WTC11 (cell line): ENCODE measurements at regions not wholly inside any gene's neighbourhood (a gene's known extent, or its start where the extent isn't known, plus 50 kb on each side); places are given as distances from the start of the nearest gene placed in this dataset.
A peak's percentile ranks its signal among the peaks of the same experiment; 100 is the strongest.

Source experiments
- ATAC-seq: fragments of 200-7000 bp; cut with Tn5 transposase; 2 replicates; pipeline ENCODE4 v1.10.0; 2021; ENCODE audit warnings: mild to moderate bottlenecking, moderate library complexity
- CTCF ChIA-PET: fragments of 300-600 bp; sonication (Branson Sonifier 250); formaldehyde crosslinking; loops from one replicate; lab custom pipeline; 2021; ENCODE audit warnings: antibody characterized with exemption; lab: Charles Lee
- POLR2A ChIA-PET: fragments of 350-600 bp; sonication (Branson Sonifier 250); formaldehyde crosslinking; loops from one replicate; lab custom pipeline; 2021; ENCODE audit warnings: antibody characterized with exemption; lab: Charles Lee
- DNase-seq: peaks from one replicate; pipeline ENCODE4 v3.0.0; 2021; ENCODE audit warnings: low spot score
- H3K27ac Mint-ChIP-seq: 2 replicates; pipeline ENCODE4 v1.8.0; 2021; ENCODE audit warnings: mixed read lengths
- H3K27me3 Mint-ChIP-seq: 2 replicates; pipeline ENCODE4 v1.8.0; 2021; ENCODE audit warnings: low read depth, mild to moderate bottlenecking, moderate library complexity, mixed read lengths
- H3K36me3 Mint-ChIP-seq: 2 replicates; pipeline ENCODE4 v1.8.0; 2021; ENCODE audit warnings: mixed read lengths
- H3K4me1 Mint-ChIP-seq: 2 replicates; pipeline ENCODE4 v1.8.0; 2022; ENCODE audit warnings: mixed read lengths
- H3K4me3 Mint-ChIP-seq: 2 replicates; pipeline ENCODE4 v1.8.0; 2021; ENCODE audit warnings: mild to moderate bottlenecking, moderate library complexity, mixed read lengths
- H3K9me3 Mint-ChIP-seq: 2 replicates; pipeline ENCODE4 v1.8.0; 2021; ENCODE audit warnings: mixed read lengths
- ATF1 ChIP-seq: sonication (generic); formaldehyde crosslinking; IDR thresholded peaks from 2 replicates; pipeline ENCODE4 v1.8.1; 2023; ENCODE audit warnings: mild to moderate bottlenecking, moderate library complexity, missing genetic modification reagents
- ATF3 ChIP-seq: sonication (generic); formaldehyde crosslinking; conservative IDR thresholded peaks from 2 replicates; pipeline ENCODE4 v1.8.1; 2022; ENCODE audit warnings: mild to moderate bottlenecking, missing genetic modification reagents
- CDX4 ChIP-seq: fragments of 250-450 bp; sonication (Bioruptor Pico); IDR thresholded peaks from 2 replicates; pipeline ENCODE4 v1.9.0; 2021; ENCODE audit warnings: moderate library complexity, mild to moderate bottlenecking, inconsistent platforms, borderline replicate concordance
- CREM ChIP-seq: sonication (generic); formaldehyde crosslinking; IDR thresholded peaks from 2 replicates; pipeline ENCODE4 v1.8.1; 2022; ENCODE audit warnings: mild to moderate bottlenecking, missing genetic modification reagents, moderate library complexity
- ESRRA ChIP-seq: sonication (generic); formaldehyde crosslinking; IDR thresholded peaks from 2 replicates; pipeline ENCODE4 v1.8.1; 2022; ENCODE audit warnings: mild to moderate bottlenecking, missing genetic modification reagents, borderline replicate concordance
- FOXP4 ChIP-seq: sonication (generic); formaldehyde crosslinking; IDR thresholded peaks from 2 replicates; pipeline ENCODE4 v1.8.0; 2022; ENCODE audit warnings: mild to moderate bottlenecking, missing genetic modification reagents
- NFATC4 ChIP-seq: fragments of 250-450 bp; sonication (Bioruptor Pico); IDR thresholded peaks from 2 replicates; pipeline ENCODE4 v1.9.0; 2021; ENCODE audit warnings: mild to moderate bottlenecking
- NFE2L1 ChIP-seq: sonication (generic); formaldehyde crosslinking; IDR thresholded peaks from 2 replicates; pipeline ENCODE4 v1.8.1; 2023; ENCODE audit warnings: missing genetic modification reagents
- SMAD3 ChIP-seq: sonication (generic); formaldehyde crosslinking; IDR thresholded peaks from 2 replicates; pipeline ENCODE4 v1.8.0; 2022; ENCODE audit warnings: missing genetic modification reagents, mild to moderate bottlenecking, borderline replicate concordance
- SMAD4 ChIP-seq: sonication (generic); formaldehyde crosslinking; IDR thresholded peaks from 2 replicates; pipeline ENCODE4 v1.8.0; 2022; ENCODE audit warnings: mild to moderate bottlenecking, missing genetic modification reagents
- SOX15 ChIP-seq: fragments of 250-450 bp; sonication (Bioruptor Pico); IDR thresholded peaks from 2 replicates; pipeline ENCODE4 v1.9.0; 2021; ENCODE audit warnings: mild to moderate bottlenecking
- TP53 ChIP-seq: sonication (generic); formaldehyde crosslinking; IDR thresholded peaks from 2 replicates; pipeline ENCODE4 v1.8.1; 2023; ENCODE audit warnings: mild to moderate bottlenecking, missing genetic modification reagents
- ZNF281 ChIP-seq: sonication (generic); formaldehyde crosslinking; IDR thresholded peaks from 2 replicates; pipeline ENCODE4 v1.8.0; 2023; ENCODE audit warnings: mild to moderate bottlenecking, missing genetic modification reagents
- ZSCAN18 ChIP-seq: fragments of 250-450 bp; sonication (Bioruptor Pico); IDR thresholded peaks from 2 replicates; pipeline ENCODE4 v2.1.2; 2022; ENCODE audit warnings: mild to moderate bottlenecking, moderate library complexity
- TF ChIP-seq, protein P1 (sequence below): sonication (generic); formaldehyde crosslinking; IDR thresholded peaks from 2 replicates; pipeline ENCODE4 v1.8.0; 2023; ENCODE audit warnings: missing genetic modification reagents, mild to moderate bottlenecking, borderline replicate concordance

DNA sequence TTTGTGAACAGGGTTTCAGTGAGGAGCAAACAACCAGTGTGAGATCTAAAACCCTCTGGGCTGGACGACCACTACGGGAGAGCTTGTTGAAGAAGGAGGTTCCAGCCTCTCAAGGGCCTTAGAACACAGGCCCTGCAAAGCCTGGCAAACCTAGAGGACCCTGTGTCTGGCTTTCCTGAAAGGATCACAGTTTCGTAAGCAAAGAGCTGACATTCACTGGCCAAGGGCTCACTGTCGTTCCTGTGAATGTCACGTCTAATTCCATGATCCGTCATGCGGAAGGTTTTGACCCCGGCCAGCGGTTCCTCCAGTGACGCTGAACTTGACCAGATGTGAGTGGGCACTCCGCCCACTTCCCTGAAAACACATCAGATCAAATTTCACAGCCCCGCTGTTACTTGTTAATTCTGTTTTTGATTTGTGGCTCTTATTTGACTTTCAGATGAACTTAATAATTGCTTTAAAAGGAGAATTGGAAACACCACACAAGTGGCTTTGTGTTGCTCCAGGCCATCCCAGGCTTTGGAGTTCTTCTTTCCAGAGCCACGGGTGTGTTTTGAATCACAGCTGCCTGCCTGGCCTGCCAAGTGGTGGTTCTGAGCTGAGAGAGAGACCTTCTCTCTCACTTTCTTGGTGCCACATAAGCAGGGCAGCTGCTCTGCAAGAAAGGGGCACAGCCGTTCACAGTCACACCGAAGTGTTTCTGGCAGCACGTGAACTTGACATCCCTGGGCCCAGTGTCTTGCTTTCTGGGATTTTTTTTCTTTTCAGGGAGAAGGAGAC lies 308.4 kb downstream of the NDUFA10 start:
- TF ChIP-seq TP53 (CRISPR knock-in tag) (no peak), ATF1 (CRISPR knock-in tag) (no peak)
- Mint-ChIP-seq H3K27ac (no peak overlapping the region; the same call in 1 of the 2 replicates), H3K4me1 (0 out of 2 replicates have a peak, but pooled peaks cover 4% of the 10 kb centered on the region), H3K27me3 (peaks cover 2% of the 10 kb centered on the region; the same call in 1 of the 2 replicates), H3K4me3 (no peak overlapping the region), H3K36me3 (peaks cover 8% of the 10 kb centered on the region), H3K9me3 (peaks cover 28% of the 10 kb centered on the region)
- ChIA-PET CTCF (no interaction called here), POLR2A (no interaction called here)
- DNase-seq (no peak), ATAC-seq (no peak)

GRCh38 chr2:239716009-239716408 lies 309.1 kb downstream of the NDUFA10 start:
- H3K27ac Mint-ChIP-seq: peak overlapping the region; percentile 3
- no peak overlapping the region for H3K4me3 Mint-ChIP-seq
- ATAC-seq (no peak), DNase-seq (no peak)
- CTCF ChIA-PET: no interaction called here
- TF ChIP-seq FOXP4 (CRISPR knock-in tag) (no peak), SMAD3 (no peak), CREM (CRISPR knock-in tag) (no peak), ESRRA (CRISPR knock-in tag) (no peak)
- 0 out of 2 replicates have a peak, but pooled peaks cover 5% of the 10 kb centered on the region for H3K4me1 Mint-ChIP-seq
- H3K9me3 Mint-ChIP-seq: peaks cover 34% of the 10 kb centered on the region
- H3K27me3 Mint-ChIP-seq: peaks cover 2% of the 10 kb centered on the region; the same call in 1 of the 2 replicates
- H3K36me3 Mint-ChIP-seq: peaks cover 8% of the 10 kb centered on the region
- POLR2A ChIA-PET: no interaction called here

DNA sequence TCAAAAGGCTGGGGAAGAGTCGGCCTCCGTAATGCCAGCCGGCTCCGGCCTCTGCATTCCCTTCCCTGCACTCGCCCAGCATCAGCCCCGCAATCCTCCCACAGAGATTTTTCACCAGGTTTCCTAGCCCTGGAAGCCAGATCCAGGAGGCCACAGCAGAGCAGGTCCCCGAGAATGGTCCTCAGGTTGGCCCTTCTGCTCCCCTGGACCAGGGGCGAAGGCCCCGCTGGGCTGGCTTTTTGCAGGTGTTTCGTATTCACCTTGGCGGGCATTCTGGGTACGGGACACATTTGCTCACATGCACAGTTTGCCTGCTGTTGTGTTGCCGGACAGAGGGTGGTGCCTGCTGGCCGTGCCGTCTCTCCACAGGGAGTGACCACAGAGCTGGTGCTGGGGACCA lies 309.5 kb downstream of the NDUFA10 start:
- Mint-ChIP-seq H3K4me3 (no peak overlapping the region), H3K27me3 (peaks cover 2% of the 10 kb centered on the region; the same call in 1 of the 2 replicates), H3K9me3 (peaks cover 38% of the 10 kb centered on the region), H3K36me3 (peaks cover 8% of the 10 kb centered on the region), H3K4me1 (0 out of 2 replicates have a peak, but pooled peaks cover 6% of the 10 kb centered on the region), H3K27ac (no peak overlapping the region)
- ChIA-PET CTCF (no interaction called here), POLR2A (no interaction called here)
- no peak for DNase-seq
- no peak for TF ChIP-seq ZSCAN18 (CRISPR knock-in tag)
- no peak for TF ChIP-seq SMAD3
- TF ChIP-seq SMAD4 (CRISPR knock-in tag): no peak
- ATAC-seq: no peak

DNA sequence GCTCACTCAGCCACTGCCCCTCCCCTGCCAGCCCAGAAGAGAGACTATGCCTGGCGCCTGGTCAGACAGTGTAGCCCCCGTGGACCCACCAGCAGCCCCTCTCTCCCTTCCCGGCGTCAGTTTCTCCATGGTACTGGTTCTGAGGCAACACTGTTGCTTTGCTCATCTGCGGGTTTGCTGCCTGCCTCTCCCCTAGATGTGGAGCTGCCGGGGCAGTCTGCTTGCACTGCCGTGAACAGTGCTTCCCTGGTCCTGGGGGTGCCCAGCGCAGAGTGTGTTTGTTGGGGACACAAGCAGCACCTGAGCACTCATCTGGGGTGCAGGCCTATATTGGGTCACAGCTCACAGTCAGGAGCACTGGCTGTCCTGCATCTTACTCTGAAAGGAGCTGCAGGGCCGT lies 309.9 kb downstream of the NDUFA10 start:
- POLR2A ChIA-PET: no interaction called here
- Mint-ChIP-seq H3K4me3 (no peak overlapping the region), H3K27me3 (peaks cover 2% of the 10 kb centered on the region; the same call in 1 of the 2 replicates), H3K9me3 (peaks cover 39% of the 10 kb centered on the region), H3K27ac (no peak overlapping the region), H3K4me1 (0 out of 2 replicates have a peak, but pooled peaks cover 6% of the 10 kb centered on the region), H3K36me3 (peaks cover 8% of the 10 kb centered on the region)
- ATAC-seq (no peak), DNase-seq (no peak)
- CTCF ChIA-PET: no interaction called here
- TF ChIP-seq NFATC4 (CRISPR knock-in tag): no peak
- TF ChIP-seq SOX15: no peak
- no peak for TF ChIP-seq NFE2L1 (CRISPR knock-in tag)
- TF ChIP-seq ATF3 (CRISPR knock-in tag): no peak
- TF ChIP-seq, protein P1, sequence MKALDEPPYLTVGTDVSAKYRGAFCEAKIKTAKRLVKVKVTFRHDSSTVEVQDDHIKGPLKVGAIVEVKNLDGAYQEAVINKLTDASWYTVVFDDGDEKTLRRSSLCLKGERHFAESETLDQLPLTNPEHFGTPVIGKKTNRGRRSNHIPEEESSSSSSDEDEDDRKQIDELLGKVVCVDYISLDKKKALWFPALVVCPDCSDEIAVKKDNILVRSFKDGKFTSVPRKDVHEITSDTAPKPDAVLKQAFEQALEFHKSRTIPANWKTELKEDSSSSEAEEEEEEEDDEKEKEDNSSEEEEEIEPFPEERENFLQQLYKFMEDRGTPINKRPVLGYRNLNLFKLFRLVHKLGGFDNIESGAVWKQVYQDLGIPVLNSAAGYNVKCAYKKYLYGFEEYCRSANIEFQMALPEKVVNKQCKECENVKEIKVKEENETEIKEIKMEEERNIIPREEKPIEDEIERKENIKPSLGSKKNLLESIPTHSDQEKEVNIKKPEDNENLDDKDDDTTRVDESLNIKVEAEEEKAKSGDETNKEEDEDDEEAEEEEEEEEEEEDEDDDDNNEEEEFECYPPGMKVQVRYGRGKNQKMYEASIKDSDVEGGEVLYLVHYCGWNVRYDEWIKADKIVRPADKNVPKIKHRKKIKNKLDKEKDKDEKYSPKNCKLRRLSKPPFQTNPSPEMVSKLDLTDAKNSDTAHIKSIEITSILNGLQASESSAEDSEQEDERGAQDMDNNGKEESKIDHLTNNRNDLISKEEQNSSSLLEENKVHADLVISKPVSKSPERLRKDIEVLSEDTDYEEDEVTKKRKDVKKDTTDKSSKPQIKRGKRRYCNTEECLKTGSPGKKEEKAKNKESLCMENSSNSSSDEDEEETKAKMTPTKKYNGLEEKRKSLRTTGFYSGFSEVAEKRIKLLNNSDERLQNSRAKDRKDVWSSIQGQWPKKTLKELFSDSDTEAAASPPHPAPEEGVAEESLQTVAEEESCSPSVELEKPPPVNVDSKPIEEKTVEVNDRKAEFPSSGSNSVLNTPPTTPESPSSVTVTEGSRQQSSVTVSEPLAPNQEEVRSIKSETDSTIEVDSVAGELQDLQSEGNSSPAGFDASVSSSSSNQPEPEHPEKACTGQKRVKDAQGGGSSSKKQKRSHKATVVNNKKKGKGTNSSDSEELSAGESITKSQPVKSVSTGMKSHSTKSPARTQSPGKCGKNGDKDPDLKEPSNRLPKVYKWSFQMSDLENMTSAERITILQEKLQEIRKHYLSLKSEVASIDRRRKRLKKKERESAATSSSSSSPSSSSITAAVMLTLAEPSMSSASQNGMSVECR (CRISPR knock-in tag): no peak
- TF ChIP-seq ZNF281 (CRISPR knock-in tag): no peak
- no peak for TF ChIP-seq CDX4 (CRISPR knock-in tag)
